ENCODE measurements at regions not wholly inside any gene's neighbourhood (a gene's known extent, or its start where the extent isn't known, plus 50 kb on each side); places are given as distances from the start of the nearest gene placed in this dataset.

DNA sequence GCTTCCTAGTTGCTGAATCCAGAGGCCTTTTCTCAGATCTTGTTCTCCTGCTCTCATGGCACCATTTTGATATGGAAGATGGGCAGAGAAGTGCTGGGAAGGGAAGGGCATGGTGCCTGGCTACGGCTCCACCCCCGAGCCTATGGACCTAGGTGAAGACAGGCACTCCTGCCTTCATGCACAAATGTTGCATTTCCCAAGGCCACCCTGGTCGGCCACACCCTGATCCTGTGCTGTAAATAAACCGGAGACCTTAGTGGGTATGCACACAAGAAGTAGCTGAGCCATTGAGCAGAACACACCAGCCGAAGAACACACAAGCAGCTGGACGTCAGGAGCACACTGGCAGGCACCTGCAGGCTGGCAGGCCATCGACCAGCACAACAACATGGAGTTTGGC, 261.6 kb downstream of the SHQ1 start:
- no peaks in the 10 kb centered on the region for H3K9me3 ChIP-seq
- TF ChIP-seq, protein P1, sequence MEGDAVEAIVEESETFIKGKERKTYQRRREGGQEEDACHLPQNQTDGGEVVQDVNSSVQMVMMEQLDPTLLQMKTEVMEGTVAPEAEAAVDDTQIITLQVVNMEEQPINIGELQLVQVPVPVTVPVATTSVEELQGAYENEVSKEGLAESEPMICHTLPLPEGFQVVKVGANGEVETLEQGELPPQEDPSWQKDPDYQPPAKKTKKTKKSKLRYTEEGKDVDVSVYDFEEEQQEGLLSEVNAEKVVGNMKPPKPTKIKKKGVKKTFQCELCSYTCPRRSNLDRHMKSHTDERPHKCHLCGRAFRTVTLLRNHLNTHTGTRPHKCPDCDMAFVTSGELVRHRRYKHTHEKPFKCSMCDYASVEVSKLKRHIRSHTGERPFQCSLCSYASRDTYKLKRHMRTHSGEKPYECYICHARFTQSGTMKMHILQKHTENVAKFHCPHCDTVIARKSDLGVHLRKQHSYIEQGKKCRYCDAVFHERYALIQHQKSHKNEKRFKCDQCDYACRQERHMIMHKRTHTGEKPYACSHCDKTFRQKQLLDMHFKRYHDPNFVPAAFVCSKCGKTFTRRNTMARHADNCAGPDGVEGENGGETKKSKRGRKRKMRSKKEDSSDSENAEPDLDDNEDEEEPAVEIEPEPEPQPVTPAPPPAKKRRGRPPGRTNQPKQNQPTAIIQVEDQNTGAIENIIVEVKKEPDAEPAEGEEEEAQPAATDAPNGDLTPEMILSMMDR (IDR thresholded peaks at IDR 0.05): no peak
- TF ChIP-seq POLR2A (IDR thresholded peaks at IDR 0.05) (no peak), EP300 (IDR thresholded peaks at IDR 0.05; ENCODE audit: low read depth) (no peak), POLR2AphosphoS5 (IDR thresholded peaks at IDR 0.05) (no peak)
- WGBS, 2 donors (ENCODE audit: low coverage in 1 of 2): 96% methylated on average over 7 of the region's 7 CpGs; no CpG with 5 or more reads in 1 of the 2 donors
- no peak overlapping the region for H3K4me3 ChIP-seq
- intact Hi-C loops (cut with DNase I; ENCODE audit: low total_unique reads) (no loop called here), in situ Hi-C loops (cut with MboI; ENCODE audit: low pct_ligation_motif_present in 1 of 4, low pct_unique_long_range_greater_than_20kb in 1 of 4, low sequenced_read_pairs in 3 of 4) (no loop called here)
- H3K36me3 ChIP-seq: no peaks in the 10 kb centered on the region
- no peaks in the 10 kb centered on the region for H3K27me3 ChIP-seq
- peaks cover 0 to 6% (median 0%) of the 10 kb centered on the region in 4 donors for H3K4me1 ChIP-seq
- H3K27ac ChIP-seq: no peak overlapping the region
- no peak for DNase-seq

- Histone ChIP-seq H3K9me3 (no peaks in the 10 kb centered on the region), H3K4me3 (no peak overlapping the region), H3K27me3 (no peaks in the 10 kb centered on the region), H3K36me3 (no peaks in the 10 kb centered on the region), H3K27ac (no peak overlapping the region), H3K4me1 (no peaks in the 10 kb centered on the region)
- WGBS, 2 donors (ENCODE audit: low coverage in 1 of 2): 86% methylated on average over 4 of the region's 4 CpGs; no CpG with 5 or more reads in 1 of the 2 donors
- intact Hi-C loops (cut with DNase I; ENCODE audit: low total_unique reads) (no loop called here), in situ Hi-C loops (cut with MboI; ENCODE audit: low pct_ligation_motif_present in 1 of 4, low pct_unique_long_range_greater_than_20kb in 1 of 4, low sequenced_read_pairs in 3 of 4) (no loop called here)
- no peak for TF ChIP-seq POLR2A (IDR thresholded peaks at IDR 0.05)
- TF ChIP-seq, protein P1 (IDR thresholded peaks at IDR 0.05): no peak
- TF ChIP-seq POLR2AphosphoS5 (IDR thresholded peaks at IDR 0.05): no peak
- TF ChIP-seq EP300 (IDR thresholded peaks at IDR 0.05; ENCODE audit: low read depth): no peak
- no peak for DNase-seq
Measured at GRCh38 chr3:72585966-72586365, 262.3 kb downstream of the SHQ1 start.

DNA sequence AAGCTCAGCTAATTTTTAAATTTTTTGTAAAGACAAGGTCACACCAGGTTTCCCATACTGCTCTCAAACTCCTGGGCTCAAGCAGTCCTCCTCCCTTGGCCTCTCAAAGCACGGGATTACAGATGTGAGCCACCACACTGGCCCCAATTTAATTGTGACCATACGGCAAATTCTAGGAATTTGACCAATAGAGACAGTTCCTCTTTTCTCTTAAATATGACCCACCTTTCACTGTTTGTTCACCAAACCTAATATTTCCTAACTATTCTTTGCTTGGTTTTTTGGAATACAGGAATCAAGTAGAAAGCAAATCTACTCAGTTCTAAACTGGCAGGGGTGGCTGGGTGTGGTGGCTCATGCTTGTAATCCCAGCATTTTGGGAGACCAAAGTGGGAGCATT, 264.0 kb downstream of the SHQ1 start:
- 70 to 92% methylated on average over 2 of the region's 2 CpGs for WGBS, 2 donors (ENCODE audit: low coverage in 1 of 2)
- Histone ChIP-seq H3K4me1 (no peaks in the 10 kb centered on the region), H3K9me3 (no peaks in the 10 kb centered on the region), H3K27me3 (no peaks in the 10 kb centered on the region), H3K4me3 (no peak overlapping the region), H3K36me3 (no peaks in the 10 kb centered on the region), H3K27ac (no peak overlapping the region)
- in situ Hi-C loops (cut with MboI; ENCODE audit: low pct_ligation_motif_present in 1 of 4, low pct_unique_long_range_greater_than_20kb in 1 of 4, low sequenced_read_pairs in 3 of 4): no loop called here
- intact Hi-C loops (cut with DNase I; ENCODE audit: low total_unique reads): no loop called here
- TF ChIP-seq EP300 (IDR thresholded peaks at IDR 0.05; ENCODE audit: low read depth) (no peak), POLR2AphosphoS5 (IDR thresholded peaks at IDR 0.05) (no peak), POLR2A (IDR thresholded peaks at IDR 0.05) (no peak)
- TF ChIP-seq, protein P1 (IDR thresholded peaks at IDR 0.05): no peak
- DNase-seq: no peak

DNA sequence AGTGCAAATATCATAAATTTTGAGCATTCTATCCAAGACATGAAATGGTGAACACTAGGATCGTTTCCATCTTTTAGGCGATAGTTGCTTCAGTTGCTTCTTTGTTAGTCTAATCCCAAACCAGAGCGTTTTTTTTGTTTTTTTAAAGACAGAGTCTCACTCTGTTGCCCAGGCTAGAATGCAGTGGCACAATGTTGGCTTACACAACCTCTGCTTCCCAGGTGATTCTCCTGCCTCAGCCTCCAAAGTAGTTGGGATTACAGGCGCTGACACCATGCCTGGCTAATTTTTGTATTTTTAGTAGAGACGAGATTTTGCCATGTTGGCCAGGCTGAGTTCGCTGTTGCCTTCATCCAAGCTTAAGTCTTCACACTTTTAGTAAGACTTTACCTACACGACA, 265.3 kb downstream of the SHQ1 start:
- Histone ChIP-seq H3K9me3 (no peaks in the 10 kb centered on the region), H3K27me3 (no peaks in the 10 kb centered on the region), H3K4me1 (no peaks in the 10 kb centered on the region), H3K36me3 (no peaks in the 10 kb centered on the region), H3K4me3 (no peak overlapping the region), H3K27ac (no peak overlapping the region)
- no peak for DNase-seq
- WGBS, 2 donors (ENCODE audit: low coverage in 1 of 2): 84 to 90% methylated on average over 3 to 7 of the region's 7 CpGs
- in situ Hi-C loops (cut with MboI; ENCODE audit: low pct_ligation_motif_present in 1 of 4, low pct_unique_long_range_greater_than_20kb in 1 of 4, low sequenced_read_pairs in 3 of 4): no loop called here
- no peak for TF ChIP-seq POLR2AphosphoS5 (IDR thresholded peaks at IDR 0.05)
- no peak for TF ChIP-seq POLR2A (IDR thresholded peaks at IDR 0.05)
- no peak for TF ChIP-seq EP300 (IDR thresholded peaks at IDR 0.05; ENCODE audit: low read depth)
- TF ChIP-seq, protein P1 (IDR thresholded peaks at IDR 0.05): no peak
- intact Hi-C loops (cut with DNase I; ENCODE audit: low total_unique reads): no loop called here

Data from transverse colon (tissue), 4 donors.